IgD-negative memory B cell (primary cell): ENCODE measurements at regions not wholly inside any gene's neighbourhood (a gene's known extent, or its start where the extent isn't known, plus 50 kb on each side); places are given as distances from the start of the nearest gene placed in this dataset.

Experiments
- H3K27ac Mint-ChIP-seq, 3 donors: one replicate each; pipeline ENCODE4 v1.8.0; 2020 to 2022; ENCODE audit warnings: mild to moderate bottlenecking in 3 of 3, mixed read lengths in 3 of 3, moderate library complexity in 1 of 3
- H3K27me3 Mint-ChIP-seq: one replicate; pipeline ENCODE4 v1.8.0; 2021; ENCODE audit warnings: mixed read lengths
- H3K36me3 Mint-ChIP-seq: one replicate; pipeline ENCODE4 v1.8.0; 2020; ENCODE audit warnings: mild to moderate bottlenecking, mixed read lengths
- H3K4me1 Mint-ChIP-seq, 3 donors: one replicate each; pipeline ENCODE4 v1.8.0; 2020 to 2022; ENCODE audit warnings: mixed read lengths in 3 of 3, mild to moderate bottlenecking in 1 of 3
- H3K4me3 Mint-ChIP-seq, 4 donors: one replicate each; pipeline ENCODE4 v1.8.0; 2020 to 2022; ENCODE audit warnings: mild to moderate bottlenecking in 4 of 4, mixed read lengths in 4 of 4, moderate library complexity in 3 of 4
- H3K9me3 Mint-ChIP-seq, 3 donors: one replicate each; pipeline ENCODE4 v1.8.0; 2020 to 2021; ENCODE audit warnings: mixed read lengths in 3 of 3, mild to moderate bottlenecking in 1 of 3

DNA sequence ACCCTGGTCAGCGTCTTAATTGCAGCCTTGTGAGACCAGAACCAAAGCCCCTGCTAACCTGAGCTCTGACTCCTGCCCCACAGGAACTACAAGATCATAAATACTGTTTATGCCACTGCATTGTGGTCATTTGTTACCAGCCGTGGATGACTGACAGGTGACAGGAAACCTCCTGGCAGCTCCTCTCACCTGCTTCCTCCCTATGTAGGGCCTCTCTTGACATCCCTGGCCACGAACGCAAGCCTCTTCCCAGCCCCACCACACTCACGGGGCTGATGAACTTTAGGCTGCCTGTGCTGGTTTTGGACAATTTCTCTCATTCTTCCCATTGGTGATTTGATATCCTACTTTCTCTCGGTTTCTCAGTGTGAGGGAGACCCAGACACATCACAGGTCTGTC is 357.2 kb upstream of the MYT1L start:
- H3K27ac Mint-ChIP-seq = no peak overlapping the region
- peaks cover 3% of the 10 kb centered on the region for H3K27me3 Mint-ChIP-seq
- H3K9me3 Mint-ChIP-seq = peaks cover 0 to 4% (median 0%) of the 10 kb centered on the region in 3 donors
- no peaks in the 10 kb centered on the region for H3K36me3 Mint-ChIP-seq
- H3K4me3 Mint-ChIP-seq = no peak overlapping the region
- peaks cover 4 to 11% (median 6%) of the 10 kb centered on the region in 3 donors for H3K4me1 Mint-ChIP-seq

DNA sequence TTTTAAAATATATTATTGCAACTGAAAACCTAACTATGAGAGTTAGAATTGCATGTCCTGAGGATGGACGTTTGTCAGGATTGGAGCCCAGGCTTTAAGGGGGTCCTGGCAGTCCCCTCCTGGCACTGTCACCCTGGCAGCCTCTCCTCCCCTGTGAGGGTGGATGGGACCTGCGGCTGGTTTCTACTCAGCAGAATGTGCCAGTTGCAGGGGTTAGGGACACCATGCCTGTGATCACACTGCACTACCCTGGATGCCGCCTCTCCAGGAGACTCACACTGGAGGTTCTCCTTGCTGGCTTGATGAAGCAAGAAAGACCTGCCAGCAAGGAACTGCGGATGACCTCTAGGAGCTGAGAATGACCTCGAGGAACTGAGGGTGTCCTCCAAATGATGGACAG is 356.7 kb upstream of the MYT1L start:
- H3K27ac Mint-ChIP-seq = no peak overlapping the region
- peaks cover 4 to 11% (median 6%) of the 10 kb centered on the region in 3 donors for H3K4me1 Mint-ChIP-seq
- H3K4me3 Mint-ChIP-seq = no peak overlapping the region
- H3K9me3 Mint-ChIP-seq = peaks cover 0 to 6% (median 0%) of the 10 kb centered on the region in 3 donors
- H3K27me3 Mint-ChIP-seq = peaks cover 7% of the 10 kb centered on the region
- no peaks in the 10 kb centered on the region for H3K36me3 Mint-ChIP-seq

DNA sequence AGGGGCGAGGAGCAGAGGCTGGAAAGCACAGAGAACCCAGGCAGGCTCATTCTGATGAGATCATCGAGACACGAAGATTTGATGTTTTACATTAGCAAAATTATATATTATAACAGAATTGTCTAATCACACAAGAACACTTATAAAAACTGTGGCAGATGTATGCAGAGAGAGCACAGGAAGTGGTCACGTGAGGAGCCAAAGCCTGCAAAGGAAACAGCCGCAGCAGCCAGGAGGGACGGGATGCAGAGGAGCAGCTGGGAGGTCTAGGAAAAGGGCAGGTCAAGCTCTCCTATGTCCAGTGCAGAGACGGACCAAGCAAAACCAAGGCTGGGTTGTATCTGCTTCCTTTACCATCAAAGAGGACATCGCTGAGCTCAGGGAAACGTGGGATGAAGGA is 355.1 kb upstream of the MYT1L start:
- peaks cover 4 to 14% (median 6%) of the 10 kb centered on the region in 3 donors for H3K4me1 Mint-ChIP-seq
- H3K4me3 Mint-ChIP-seq = no peak overlapping the region
- H3K27ac Mint-ChIP-seq = no peak overlapping the region

GRCh38 chr2:2683606-2684224 is 352.6 kb upstream of the MYT1L start:
- no peak overlapping the region for H3K27ac Mint-ChIP-seq
- peaks cover 3 to 10% (median 4%) of the 10 kb centered on the region in 3 donors for H3K4me1 Mint-ChIP-seq
- peaks cover 19% of the 10 kb centered on the region for H3K27me3 Mint-ChIP-seq
- peaks cover 0 to 8% (median 0%) of the 10 kb centered on the region in 3 donors for H3K9me3 Mint-ChIP-seq
- H3K36me3 Mint-ChIP-seq = no peaks in the 10 kb centered on the region
- peak overlapping the region in 1 of 4 donors; percentile 45 for H3K4me3 Mint-ChIP-seq

More for the DNA sequence above, 355.1 kb upstream of the MYT1L start:
- Mint-ChIP-seq H3K27me3 (peaks cover 16% of the 10 kb centered on the region), H3K9me3 (peaks cover 0 to 9% (median 0%) of the 10 kb centered on the region in 3 donors), H3K36me3 (no peaks in the 10 kb centered on the region)

DNA sequence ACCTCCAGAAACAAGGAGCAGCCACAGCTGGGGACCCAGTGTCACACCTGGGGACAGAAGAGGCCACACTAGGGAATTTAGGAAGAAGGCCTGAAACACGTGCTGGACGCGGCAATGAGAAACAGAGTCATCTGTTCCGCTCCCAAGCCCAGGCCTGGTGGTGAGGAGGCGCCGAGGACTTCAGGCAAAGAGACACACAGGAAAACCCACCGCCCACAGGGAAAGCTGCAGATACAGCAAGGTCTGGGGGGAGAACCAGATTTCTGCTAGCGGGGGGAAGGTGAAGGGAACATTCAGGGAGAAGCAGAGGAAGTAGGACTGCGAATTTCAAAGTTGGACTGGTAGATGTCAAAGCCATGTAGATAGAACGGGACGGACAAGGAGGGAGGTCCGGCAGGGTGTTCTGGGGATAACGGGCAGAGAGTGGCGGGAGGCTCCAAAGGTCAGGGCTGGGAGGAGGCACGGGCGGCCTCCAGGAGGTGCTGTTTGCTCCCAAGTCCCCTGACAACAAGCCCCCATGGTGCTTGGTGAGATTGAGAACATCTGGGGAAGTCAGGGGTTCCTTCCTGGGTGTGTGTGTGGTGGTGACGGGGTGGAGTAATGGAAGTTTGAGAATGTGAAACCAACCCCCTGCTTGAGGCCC is 351.7 kb upstream of the MYT1L start:
- peaks cover 3 to 10% (median 4%) of the 10 kb centered on the region in 3 donors for H3K4me1 Mint-ChIP-seq
- no peak overlapping the region for H3K27ac Mint-ChIP-seq
- peaks cover 0 to 8% (median 0%) of the 10 kb centered on the region in 3 donors for H3K9me3 Mint-ChIP-seq
- H3K27me3 Mint-ChIP-seq = peaks cover 19% of the 10 kb centered on the region
- H3K36me3 Mint-ChIP-seq = no peaks in the 10 kb centered on the region
- no peak overlapping the region for H3K4me3 Mint-ChIP-seq

DNA sequence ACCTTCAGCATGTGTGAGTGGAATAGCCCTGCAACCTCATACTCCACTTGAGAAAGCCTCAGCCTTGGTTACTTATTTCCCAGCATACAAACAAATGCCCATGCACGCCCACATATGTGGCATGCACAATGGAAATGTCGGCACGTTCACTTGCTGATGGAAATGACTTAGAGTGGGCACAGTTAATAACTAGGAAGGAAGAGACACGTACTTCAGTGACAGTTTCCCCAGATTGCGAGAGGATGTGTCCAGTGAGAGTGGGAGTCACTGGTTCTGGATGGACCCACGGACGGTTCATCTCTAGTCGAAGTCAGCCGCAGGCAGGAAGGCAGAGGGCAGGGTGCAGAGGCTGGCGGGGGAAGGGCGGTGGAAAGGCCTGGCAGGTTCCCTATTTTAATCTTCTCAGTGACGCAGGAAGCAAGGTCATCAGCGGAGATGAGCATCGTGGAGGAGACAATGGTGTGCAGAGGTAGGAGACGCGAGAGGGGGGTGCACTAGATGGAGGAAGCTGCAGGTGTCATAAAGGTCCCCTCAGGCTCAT is 350.7 kb upstream of the MYT1L start:
- no peaks in the 10 kb centered on the region for H3K36me3 Mint-ChIP-seq
- H3K4me3 Mint-ChIP-seq = peak overlapping the region in 1 of 4 donors; percentile 58
- peaks cover 3 to 10% (median 4%) of the 10 kb centered on the region in 3 donors for H3K4me1 Mint-ChIP-seq
- peaks cover 18% of the 10 kb centered on the region for H3K27me3 Mint-ChIP-seq
- H3K27ac Mint-ChIP-seq = no peak overlapping the region
- peaks cover 0 to 8% (median 0%) of the 10 kb centered on the region in 3 donors for H3K9me3 Mint-ChIP-seq

DNA sequence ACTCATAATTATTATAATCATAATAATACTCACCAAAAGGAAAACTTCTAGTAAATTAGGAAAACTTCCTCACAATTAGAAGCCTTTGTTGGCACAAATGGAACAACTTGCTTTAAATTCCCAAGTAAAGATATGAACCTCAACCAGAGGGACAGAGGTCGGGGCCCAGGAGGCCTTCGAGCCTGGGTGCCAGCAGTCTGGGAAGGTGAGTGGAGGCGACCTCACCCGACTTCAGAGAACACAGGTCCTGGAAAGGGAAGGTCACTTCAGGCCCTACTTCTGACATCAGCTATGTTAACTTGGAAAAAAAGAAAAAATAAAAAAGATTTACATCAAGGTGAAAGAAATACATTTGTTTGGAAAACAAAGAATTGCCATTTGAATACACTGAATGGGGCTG is 350.0 kb upstream of the MYT1L start:
- H3K27ac Mint-ChIP-seq = no peak overlapping the region
- peaks cover 16% of the 10 kb centered on the region for H3K27me3 Mint-ChIP-seq
- peaks cover 0 to 8% (median 0%) of the 10 kb centered on the region in 3 donors for H3K9me3 Mint-ChIP-seq
- peaks cover 1 to 6% (median 4%) of the 10 kb centered on the region in 3 donors for H3K4me1 Mint-ChIP-seq
- H3K4me3 Mint-ChIP-seq = no peak overlapping the region
- no peaks in the 10 kb centered on the region for H3K36me3 Mint-ChIP-seq

GRCh38 chr2:2674831-2675230 is 343.8 kb upstream of the MYT1L start:
- Mint-ChIP-seq H3K4me3 (no peak overlapping the region), H3K27ac (no peak overlapping the region), H3K36me3 (peaks cover 2% of the 10 kb centered on the region), H3K27me3 (no peaks in the 10 kb centered on the region), H3K9me3 (no peaks in the 10 kb centered on the region), H3K4me1 (peaks cover 0 to 1% (median 0%) of the 10 kb centered on the region in 3 donors)

DNA sequence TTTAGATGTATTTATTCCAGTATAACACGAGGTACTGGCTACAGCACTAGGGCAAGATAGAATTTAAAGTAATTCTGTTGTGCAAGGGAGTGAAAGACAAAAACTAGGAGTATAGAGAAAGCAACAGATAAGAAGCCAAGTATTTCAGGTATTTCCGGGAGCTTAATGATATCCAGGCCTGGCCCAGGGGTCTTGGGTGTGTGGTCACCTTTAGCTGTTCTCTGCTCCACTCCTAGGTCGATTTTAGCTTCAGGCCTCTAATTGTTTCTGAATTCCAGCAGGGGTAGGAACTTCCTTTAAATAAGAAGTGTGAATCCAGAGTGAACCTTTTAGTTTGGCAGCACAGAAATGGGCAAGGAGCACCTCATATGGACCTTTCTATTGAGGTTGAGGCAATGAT is 342.3 kb upstream of the MYT1L start:
- H3K27ac Mint-ChIP-seq = no peak overlapping the region
- H3K4me1 Mint-ChIP-seq = peaks cover 0 to 1% (median 0%) of the 10 kb centered on the region in 3 donors
- H3K9me3 Mint-ChIP-seq = no peaks in the 10 kb centered on the region
- no peaks in the 10 kb centered on the region for H3K27me3 Mint-ChIP-seq
- no peak overlapping the region for H3K4me3 Mint-ChIP-seq
- peaks cover 2% of the 10 kb centered on the region for H3K36me3 Mint-ChIP-seq

GRCh38 chr2:2672249-2672648 is 341.2 kb upstream of the MYT1L start:
- H3K4me3 Mint-ChIP-seq = no peak overlapping the region
- H3K9me3 Mint-ChIP-seq = no peaks in the 10 kb centered on the region
- no peak overlapping the region for H3K27ac Mint-ChIP-seq
- no peaks in the 10 kb centered on the region for H3K27me3 Mint-ChIP-seq
- peaks cover 2% of the 10 kb centered on the region for H3K36me3 Mint-ChIP-seq
- H3K4me1 Mint-ChIP-seq = peaks cover 0 to 1% (median 0%) of the 10 kb centered on the region in 3 donors

DNA sequence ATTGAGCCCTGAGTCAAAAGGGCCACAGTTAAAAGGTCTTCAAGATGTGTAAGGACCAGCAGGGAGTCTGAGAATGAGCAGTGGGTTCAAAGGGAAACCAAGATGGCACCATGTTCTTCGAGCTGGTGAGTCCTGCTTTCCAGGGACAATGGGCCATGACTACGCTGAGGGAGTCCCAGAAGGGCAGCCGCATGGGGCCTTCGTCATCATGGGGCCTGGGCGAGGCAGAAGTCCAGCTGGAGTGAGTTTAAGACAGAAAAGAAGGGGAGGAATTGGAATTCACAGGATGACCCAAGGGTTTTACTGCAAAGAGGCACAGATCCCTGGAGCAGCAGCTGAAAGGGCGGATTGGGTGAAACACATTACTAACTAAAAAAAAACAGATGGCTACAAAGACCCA is 340.8 kb upstream of the MYT1L start:
- Mint-ChIP-seq H3K36me3 (peaks cover 2% of the 10 kb centered on the region), H3K27ac (no peak overlapping the region), H3K4me1 (peaks cover 0 to 1% (median 0%) of the 10 kb centered on the region in 3 donors), H3K9me3 (no peaks in the 10 kb centered on the region), H3K4me3 (no peak overlapping the region), H3K27me3 (no peaks in the 10 kb centered on the region)

GRCh38 chr2:2669316-2669715 is 338.2 kb upstream of the MYT1L start:
- no peaks in the 10 kb centered on the region for H3K27me3 Mint-ChIP-seq
- H3K4me3 Mint-ChIP-seq = no peak overlapping the region
- H3K9me3 Mint-ChIP-seq = no peaks in the 10 kb centered on the region
- H3K4me1 Mint-ChIP-seq = peaks cover 0 to 4% (median 0%) of the 10 kb centered on the region in 3 donors
- peaks cover 2% of the 10 kb centered on the region for H3K36me3 Mint-ChIP-seq
- H3K27ac Mint-ChIP-seq = no peak overlapping the region

- Mint-ChIP-seq H3K4me3 (no peak overlapping the region), H3K27me3 (no peaks in the 10 kb centered on the region), H3K9me3 (no peaks in the 10 kb centered on the region), H3K36me3 (peaks cover 2% of the 10 kb centered on the region), H3K4me1 (peaks cover 0 to 4% (median 0%) of the 10 kb centered on the region in 3 donors), H3K27ac (peak overlapping the region in 1 of 3 donors; percentile 74)
Measured at GRCh38 chr2:2668681-2669265, 337.7 kb upstream of the MYT1L start.

DNA sequence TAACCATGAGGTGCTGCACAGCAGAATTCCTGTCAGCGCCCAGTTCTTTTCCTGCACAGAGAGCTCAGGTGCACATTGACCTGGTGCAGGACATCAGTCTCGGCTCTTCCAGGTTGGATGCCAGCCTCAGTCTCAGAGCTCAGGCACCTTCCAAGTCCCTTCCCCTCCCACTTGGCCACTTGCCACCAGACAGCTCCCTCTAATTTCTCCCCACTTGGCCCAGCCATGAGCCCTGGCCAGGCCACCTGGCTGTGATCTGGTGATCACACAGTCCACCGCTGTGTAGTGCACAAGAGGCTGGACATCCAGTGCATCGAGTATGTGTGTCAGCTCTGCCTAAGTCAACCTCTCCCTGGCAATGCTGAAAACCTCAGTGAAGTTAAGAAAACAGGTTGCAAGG is 336.6 kb upstream of the MYT1L start:
- Mint-ChIP-seq H3K27me3 (no peaks in the 10 kb centered on the region), H3K4me3 (no peak overlapping the region), H3K36me3 (peaks cover 2% of the 10 kb centered on the region), H3K27ac (no peak overlapping the region), H3K4me1 (peaks cover 0 to 4% (median 0%) of the 10 kb centered on the region in 3 donors), H3K9me3 (no peaks in the 10 kb centered on the region)

DNA sequence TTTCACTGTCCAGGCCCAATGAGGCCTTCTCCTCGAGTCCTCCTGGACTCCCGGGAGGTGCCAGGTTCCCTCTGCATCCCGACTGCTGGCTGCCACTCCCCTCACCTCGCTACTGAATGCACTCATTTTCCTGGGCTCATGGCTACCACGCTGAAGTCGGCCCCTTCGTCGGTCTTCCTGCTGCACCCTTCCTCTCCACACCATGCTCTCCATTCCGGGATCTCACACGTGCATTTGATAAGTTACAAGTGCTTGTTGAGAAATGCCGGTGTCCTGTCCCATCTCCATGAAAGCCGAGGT is 334.7 kb upstream of the MYT1L start:
- no peak overlapping the region for H3K4me3 Mint-ChIP-seq
- H3K36me3 Mint-ChIP-seq = peaks cover under 1% of the 10 kb centered on the region
- H3K27ac Mint-ChIP-seq = no peak overlapping the region
- no peaks in the 10 kb centered on the region for H3K27me3 Mint-ChIP-seq
- peaks cover 0 to 2% (median 0%) of the 10 kb centered on the region in 3 donors for H3K4me1 Mint-ChIP-seq
- H3K9me3 Mint-ChIP-seq = peaks cover 0 to 2% (median 0%) of the 10 kb centered on the region in 3 donors
